GOT3 (cell line): ENCODE measurements at regions not wholly inside any gene's neighbourhood (a gene's known extent, or its start where the extent isn't known, plus 50 kb on each side); places are given as distances from the start of the nearest gene placed in this dataset.

ENCODE experiments used
- DNase-seq: peaks from one replicate; lab custom pipeline; 2025; ENCODE audit warnings: mixed read lengths; lab: John Stamatoyannopoulos, UW

DNA sequence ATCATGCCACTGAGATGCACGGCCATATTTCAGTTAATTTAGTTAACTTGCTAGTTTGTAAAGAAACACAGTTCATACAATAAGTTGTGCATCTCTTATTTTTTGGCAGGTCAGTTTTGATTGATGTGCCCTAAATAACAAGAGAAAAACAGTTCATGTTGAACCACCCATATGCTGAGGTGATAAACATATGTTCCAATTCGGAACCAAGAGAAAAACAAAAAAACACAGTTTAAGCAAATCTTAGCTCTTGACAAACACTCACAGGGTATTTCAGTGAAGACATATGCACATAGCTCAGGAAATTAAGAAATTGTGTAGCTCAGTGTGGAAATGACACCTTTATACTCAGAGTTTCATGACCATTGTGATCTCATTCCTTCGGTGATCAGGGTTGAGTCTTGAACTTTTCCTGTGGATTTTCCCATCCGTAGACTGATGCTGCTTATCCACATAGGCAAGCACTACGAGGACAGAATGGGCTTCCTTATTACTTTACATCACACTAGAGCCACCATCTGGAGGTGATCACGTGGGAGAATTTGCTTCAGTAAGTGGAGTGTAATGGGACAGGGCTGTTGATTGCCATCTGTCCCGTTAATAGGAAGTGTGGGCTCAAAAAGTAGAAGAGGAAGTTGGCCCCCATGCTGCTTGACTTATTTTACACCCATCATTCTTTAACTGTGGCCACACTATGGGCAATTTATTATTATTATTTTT, 773.0 kb downstream of the MTRR start:
- no peak for DNase-seq

DNA sequence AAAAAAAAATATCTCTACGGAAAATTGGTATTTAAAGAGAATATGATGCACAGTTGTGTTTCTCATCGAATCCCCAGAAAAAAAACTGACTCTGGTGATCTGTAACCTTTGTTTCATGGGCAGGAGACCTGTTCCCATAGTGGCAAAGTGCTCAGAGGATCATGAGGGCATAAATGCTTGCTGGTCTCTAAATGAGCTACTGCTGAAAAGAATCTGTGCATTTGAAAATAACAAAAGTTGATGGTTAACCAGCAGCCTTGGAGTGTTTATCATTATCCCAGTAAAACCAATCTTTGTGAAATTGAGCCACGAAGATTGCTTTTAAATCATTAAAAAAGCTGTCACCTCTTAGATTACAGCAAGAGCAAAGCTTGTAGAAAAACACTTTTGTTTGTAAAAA, 775.4 kb downstream of the MTRR start:
- no peak for DNase-seq

DNA sequence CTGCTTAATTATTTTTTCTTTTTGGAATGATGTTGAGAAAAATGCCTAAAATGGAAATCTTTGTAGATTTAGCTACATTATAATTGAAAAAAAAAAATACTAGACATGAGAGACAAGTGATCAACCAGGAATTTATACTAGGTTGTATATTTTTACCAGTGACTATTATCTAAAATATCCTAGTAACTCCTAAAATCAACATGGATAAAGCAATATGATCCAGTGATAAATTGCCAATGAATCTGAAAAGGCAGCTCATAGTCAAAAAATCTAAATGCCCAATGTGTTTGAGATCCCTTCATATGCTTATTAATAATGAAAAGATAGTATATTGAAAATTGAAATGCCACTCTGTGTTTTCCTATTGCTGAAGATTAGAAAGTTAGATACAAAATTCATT, 778.2 kb downstream of the MTRR start:
- no peak for DNase-seq

DNA sequence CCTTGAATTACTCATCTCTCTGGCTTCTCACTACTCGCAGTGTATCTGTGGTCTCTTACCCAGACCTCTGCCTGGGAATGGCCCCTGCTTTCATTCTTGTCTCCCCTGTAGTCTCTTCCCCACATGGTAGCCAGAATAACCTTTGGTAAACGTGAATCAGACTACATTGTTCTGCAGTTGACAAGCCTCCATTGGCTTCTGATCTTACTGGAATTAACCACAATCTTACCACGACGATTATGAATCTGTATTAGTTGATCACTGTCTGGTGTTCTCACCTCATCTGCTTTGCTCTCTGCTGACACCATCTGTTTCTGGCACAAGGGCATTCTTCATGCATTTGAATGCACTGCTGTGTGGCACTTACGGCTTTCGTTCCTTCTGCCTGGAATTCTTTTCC, 781.2 kb downstream of the MTRR start:
- no peak for DNase-seq

DNA sequence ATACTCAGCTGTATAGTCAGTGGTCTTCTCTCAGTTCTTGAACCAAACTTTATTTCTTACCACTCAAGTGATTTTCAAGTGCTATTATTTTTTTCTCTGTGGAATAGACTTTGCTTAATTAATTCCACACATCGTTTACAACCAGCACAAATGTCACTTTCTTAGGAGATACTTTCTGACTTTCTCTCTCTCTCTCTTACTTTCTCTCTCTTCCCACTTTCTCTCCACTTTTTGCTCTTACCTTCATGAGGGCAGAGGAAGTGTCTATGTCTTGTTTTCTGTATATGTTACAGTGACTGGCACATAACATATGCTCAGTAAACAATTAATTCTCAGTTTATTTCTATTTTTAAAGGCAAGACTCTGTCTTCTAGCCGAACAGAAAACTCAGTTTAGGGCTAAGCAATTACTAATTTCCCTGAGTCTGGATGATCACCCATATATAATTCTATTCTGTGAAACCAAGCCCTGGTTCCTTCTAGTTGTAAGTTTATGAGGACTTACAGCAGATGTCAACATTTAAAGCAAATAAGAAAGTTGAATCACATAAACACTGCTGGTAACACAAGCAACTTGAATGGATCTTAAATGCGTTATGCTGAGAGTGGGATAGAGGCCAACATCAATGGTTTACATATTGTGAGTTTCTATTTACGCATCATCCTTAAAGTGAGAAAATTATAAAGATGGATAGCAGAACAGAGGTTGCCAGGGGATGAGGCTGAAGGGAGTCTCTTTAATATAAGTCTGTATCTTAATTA, 791.4 kb downstream of the MTRR start:
- no peak for DNase-seq

DNA sequence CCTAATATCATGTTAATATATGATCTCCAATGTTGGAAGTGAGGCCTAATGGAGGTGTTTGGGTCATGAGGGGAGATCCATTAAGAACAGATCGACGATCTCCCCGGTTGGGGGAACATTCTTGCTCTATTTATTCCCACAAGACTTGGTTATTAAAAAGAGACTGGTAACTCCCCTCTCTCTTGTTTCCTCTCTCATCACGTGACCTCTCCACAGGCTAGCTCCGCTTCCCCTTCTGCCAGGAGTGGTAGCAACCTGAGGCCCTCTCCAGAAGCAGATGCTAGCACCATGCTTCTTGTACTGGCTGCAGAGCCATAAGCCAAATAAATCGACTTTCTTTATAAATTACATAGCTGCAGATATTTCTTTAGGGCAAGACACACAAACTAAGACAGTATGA, 794.4 kb downstream of the MTRR start:
- no peak for DNase-seq

DNA sequence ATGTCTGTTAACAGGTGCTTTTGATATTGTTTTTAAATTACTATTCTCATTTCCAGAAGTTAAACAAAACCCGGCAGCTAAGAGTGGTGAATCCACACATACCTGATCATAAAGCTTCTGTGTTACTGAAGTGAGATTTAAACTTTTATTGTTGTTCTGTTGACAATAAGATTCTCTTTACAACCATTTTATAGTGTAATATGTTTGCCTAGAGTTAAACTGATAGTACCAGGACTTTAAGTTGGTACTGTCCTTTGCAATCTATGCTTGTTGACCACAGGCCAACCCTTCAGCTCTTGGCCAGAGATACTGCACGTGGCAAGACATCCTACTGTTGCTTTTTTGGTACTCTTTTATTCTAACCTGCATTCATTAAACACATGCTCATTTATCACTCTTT, 806.2 kb downstream of the MTRR start:
- DNase-seq, result no peak

DNA sequence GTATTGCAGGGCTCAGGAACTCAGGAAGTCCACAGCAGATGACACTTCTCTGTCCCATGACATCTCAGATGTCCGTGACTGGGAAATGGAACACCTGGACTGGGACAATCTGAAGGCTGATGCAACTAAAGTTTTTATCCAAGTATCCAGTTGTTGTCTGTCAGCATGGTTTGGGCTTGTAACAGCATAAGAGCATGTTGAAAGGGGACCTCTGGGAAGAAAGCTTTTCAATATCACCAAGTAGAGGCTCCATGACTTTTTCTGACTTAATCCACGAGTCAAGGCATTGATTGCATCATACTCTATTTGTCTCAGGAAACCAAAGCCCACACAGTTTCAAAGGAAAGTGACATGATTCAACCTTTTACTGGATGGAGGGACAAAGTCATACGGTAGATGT, 807.7 kb downstream of the MTRR start:
- no peak for DNase-seq

DNA sequence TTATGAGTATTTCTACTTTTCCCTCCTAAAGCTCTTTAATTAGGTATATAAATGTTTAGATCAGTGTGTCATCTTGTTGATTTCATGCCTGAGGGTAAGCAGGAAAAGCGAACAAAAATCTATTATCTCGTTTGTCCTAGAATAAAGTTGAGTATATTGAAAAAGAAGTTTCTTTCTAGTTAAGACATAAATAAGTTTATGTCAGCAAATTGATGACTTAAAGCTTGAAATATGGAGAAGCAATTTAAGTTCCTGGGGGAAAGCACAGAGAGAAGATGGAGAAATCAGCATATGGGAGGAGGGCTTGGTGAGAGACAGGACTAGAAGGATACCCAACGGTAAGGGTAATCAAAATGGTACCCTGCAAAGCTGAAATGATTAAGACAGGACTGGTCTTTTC, 813.4 kb downstream of the MTRR start:
- DNase-seq, result no peak

DNA sequence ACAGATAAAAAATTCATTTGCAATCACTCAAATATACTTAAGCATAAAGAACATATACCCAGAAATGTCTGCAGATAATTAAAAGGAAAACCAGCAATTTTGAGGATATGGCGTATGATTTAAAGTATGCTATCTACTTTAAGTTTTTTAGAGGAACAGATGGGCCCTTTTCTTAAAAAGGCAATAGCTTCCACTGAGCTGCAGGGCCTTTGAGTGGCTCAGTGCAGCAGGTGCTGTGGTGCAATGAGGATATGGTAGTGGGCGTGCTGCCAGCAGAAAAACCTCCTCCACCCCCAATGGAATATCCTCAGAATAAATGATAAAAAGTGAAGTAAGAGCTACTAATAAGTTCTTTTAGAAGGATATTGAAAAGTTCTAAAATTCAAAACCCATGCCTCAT, 814.5 kb downstream of the MTRR start:
- DNase-seq, result no peak

DNA sequence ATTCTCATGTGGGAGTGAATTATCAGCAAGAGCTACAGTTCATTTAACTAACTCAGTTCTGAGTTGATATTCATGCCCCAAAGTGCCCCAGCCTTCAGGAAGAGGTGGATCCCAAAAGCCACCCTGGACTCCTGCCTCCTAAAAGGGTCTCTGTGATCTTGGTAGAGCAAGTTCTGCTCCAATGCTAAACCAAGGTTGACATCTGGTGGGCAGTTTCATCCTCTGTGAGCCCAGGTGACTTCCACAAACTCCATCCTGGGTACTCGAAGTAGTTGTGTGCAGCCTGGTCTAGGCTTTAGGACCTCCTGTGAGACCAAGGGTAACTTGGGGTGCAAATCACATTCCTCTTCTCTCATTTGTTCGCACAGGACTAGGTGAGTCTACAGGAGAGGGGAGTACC, 816.8 kb downstream of the MTRR start:
- DNase-seq, result no peak

DNA sequence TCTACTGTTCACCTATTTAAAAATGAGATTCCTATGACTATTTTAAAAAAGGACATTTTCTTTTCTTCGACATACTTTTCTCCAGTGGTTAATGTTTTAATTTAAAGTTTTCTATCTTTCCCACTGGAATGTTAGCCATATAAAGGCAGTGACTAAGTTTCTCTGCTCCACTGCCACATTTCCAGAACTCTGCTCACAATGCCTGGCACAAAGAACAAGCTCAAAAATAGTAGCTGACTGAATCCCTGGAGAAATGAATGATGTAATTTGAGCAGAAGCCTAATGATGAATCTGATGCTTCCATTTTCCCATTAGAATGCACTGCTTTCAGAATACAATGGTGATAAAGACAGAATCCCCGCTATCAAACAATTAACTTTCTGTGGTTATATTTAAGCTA, 817.8 kb downstream of the MTRR start:
- DNase-seq, result no peak

DNA sequence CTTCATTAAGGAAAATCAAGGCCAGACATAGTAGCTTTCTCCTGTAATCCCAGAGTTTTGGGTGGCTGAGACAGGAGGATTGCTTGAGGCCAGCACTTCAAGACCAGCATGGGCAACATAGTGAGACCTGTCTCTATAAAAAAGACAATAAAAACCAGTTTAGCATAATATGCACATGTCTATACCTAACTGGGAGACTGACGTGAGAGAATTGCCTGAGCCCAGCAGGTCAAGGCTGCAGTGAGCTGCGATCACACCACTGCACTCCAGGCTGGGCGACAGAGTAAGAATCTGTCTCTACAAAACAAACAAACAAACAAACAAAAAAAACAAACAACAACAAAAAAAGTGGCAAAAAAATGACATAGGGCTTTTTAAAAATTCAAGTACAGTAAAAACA, 820.8 kb downstream of the MTRR start:
- no peak for DNase-seq

DNA sequence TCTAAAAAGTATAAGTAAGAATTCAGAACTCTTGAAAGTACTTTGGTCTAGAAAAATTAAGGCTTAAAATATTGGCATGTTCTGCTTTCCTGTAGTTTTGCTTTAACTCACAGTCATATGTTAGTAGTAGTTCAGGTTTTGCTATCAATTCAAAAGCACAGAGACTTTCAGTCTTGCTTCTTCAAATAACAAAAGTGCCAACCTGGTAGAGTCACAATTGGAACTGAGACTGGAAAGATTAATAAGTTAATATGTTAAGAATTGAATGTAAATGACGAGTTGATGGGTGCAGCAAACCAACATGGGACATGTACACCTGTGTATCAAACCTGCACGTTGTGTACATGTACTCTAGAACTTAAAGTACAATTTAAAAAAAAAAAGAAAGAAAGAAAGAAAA, 822.3 kb downstream of the MTRR start:
- no peak for DNase-seq

DNA sequence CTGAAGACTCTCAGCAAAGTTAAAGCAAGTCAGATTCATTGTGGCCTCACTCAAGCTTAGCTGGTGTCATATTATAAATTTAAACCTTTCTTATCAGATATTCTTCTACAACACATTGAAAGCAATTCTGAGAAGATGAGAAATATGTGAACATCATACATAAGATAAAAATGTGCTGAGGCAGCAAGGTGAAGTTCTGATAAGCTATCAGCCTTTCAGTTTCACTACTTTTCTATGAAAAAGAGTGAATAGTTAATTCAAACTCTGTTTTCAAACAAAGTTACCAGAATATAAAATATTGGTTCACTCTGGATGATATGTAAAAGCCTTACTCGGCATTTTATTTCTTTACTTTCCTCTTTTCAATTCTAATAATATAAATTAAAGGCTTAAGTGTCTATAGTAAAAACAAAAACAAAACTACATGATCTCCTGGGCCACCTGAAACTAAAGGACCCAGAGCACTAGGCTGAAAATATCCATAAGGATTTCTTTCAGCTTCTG, 824.4 kb downstream of the MTRR start:
- no peak for DNase-seq

DNA sequence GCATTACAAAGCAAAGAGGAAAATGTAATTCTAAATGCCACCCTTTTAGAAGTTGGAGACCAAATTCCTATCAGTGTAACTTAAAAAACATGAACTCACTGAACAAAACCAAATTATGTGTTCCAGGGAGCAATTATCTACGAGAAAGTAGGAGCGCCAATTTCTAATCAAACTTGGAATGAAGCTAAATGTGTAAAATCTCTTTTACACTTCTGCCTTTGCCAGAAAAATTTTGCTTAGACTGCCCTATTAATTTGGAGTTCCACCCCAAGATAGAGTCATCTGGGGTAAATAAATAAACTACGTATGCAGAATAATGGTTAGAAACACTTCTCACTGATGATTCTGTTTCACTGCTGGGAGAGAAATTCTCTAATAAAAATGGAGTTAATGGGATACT, 825.6 kb downstream of the MTRR start:
- no peak for DNase-seq

DNA sequence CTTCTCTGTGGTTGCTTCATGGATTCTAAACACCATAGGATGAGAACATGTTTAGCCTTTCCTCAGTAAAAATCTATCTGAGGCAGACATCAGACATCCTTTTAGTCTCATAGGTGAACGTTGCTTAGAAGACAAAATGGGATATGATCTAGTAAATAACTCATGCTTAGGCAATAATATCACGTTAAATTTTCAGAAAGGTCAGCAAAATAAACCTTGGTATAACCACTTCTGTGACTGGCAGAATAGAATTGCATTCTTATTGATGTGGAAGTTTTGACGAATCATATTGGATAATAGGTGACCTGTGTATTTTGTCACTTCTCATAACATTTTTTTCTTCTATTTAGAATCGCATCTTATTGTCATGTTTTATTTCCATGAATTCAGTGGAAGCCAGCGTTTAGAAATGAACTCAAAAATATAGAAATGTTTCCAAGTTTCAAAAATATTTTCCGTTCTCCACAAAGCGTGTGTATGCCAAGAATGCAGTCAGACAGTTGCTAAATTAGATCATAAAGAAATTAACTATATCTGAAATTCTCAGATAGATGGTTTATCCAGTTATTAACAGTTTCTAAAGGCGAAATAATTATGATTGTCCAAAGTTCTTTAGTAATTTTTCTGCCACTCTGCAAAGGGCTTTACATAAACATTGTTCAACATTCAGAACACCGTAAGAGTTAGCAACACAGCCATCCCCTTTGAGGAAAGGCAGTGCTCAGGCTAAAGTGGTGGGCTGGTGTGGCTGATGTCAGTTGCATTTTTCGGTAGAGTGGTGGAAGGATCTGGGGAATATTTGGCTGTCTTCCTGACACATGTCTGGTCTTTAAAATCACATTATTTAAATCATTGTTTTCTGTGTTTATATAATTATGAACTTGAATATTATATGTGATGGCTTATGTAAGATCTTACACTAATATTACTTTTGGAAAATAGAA, 827.2 kb downstream of the MTRR start:
- DNase-seq, result no peak

DNA sequence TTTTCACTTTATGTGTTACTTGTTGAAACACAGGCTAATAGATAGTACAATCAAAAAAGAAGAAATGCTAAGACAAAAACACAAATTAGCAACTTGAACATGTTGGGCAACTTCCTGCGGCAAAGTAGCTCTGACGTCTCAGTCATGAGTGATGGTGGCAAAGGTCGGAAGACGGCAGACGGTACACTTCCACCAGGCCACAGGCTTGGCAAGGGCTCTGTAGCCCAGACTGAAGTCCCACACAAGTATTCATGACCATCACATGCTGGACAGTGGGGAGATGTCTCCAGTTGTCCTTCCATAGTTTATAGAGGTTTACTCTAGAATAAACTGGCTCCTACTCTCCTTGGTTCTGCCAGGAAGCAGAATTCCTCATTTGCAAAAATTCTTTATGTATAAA, 831.3 kb downstream of the MTRR start:
- DNase-seq, result no peak

DNA sequence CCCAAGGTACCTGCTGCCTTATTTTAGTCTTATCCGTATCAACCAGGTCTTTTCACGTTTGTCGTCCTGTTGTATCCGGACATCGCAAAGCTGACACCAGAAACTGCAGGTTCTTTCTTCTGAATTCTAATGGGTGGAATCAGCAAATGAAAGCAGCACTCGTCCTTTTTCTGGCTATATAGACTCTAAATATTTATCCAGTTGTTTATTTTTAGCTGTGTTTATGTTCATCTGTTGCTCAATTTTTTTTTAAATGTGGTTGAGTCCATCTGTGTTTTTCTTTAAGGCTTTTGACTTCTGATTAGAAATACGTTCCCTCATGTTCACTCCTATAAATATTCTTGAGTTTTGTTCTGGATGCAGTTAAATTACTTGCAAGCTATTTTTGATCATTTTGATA, 831.7 kb downstream of the MTRR start:
- DNase-seq, result no peak

DNA sequence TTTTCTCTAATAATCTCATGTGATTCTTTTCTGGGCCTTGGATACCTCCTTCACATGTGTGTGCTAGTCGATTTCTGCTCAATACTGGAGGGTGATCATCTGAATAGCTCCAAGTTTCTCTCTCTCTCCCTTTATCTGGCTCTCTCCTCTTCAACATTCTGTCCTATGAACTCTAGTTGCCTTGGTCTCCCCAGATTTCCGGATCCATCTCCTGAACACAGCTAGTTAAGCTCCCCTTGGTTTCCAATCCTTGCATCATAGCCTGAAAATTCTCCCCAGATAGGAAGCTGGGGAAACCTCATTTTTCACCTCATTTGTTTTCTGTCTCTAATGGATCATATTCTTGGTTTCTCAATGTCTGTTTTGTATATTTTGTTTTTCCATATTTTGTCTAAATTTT, 832.3 kb downstream of the MTRR start:
- DNase-seq, result no peak

DNA sequence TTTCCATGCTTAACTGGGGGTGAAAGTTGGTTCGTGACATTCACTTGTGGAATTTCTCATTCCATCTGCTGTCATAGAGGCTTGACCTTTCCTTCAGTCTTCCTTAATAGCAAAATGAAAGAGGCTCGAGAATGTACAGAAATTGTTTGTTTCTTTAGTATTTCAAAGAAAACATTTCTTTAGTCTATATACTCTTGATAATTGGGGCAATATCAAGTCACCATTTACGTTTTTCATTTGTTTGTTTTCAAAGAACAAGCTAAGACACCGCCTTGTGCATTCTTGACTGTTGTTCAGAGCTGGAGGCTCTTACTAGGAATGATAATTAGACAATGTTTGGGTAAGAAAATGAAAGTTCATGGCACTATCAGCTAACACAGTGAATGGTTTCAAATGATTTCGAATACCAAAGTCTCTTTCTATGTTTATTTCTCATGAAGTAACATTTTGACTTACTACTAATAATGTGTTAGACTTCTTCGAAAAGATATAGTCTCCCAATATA, 835.4 kb downstream of the SEMA5A start:
- no peak for DNase-seq

DNA sequence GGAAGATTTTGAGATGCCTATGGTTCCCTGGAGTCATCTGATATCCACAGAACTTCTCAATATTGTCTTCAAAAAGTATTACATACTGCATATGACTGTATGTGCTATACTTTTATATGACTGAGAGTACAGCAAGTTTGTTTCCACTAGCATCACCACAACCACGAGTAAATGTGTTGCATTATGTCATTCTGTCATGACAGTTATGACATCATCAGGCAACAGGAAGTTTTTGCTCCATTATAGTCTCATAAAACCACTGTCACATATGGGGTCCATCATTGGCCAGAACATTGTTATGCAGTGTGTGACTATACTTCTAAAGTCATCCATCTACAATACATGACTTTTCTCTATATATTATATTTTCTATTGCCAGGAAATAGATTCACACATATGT, 831.7 kb downstream of the SEMA5A start:
- DNase-seq, result no peak
